ENCODE measurements at regions not wholly inside any gene's neighbourhood (a gene's known extent, or its start where the extent isn't known, plus 50 kb on each side); places are given as distances from the start of the nearest gene placed in this dataset.

GRCh38 chr4:33268776-33269175, 2548.6 kb downstream of the PCDH7 start:
- ChIA-PET CTCF (ENCODE audit: partially characterized antibody) (interaction anchor here (0.6 kb wide), 1 partner anchor 1514 kb away, joined by 3 read pairs; no protein-coding TSS in a partner anchor), POLR2A (ENCODE audit: partially characterized antibody) (no interaction called here)
- 92% methylated on average over 5 of the region's 5 CpGs; no CpG with 5 or more reads in 1 of the 2 experiments for WGBS, 2 experiments (ENCODE audit: extremely low coverage in 1 of 2, insufficient coverage in 1 of 2, insufficient read length in 1 of 2, insufficient replicate concordance in 2 of 2, low coverage in 1 of 2, low lambda C conversion rate in 2 of 2, missing lambda C conversion rate in 1 of 2)
- Histone ChIP-seq H2BK12ac (ENCODE audit: low read depth, low read length) (no peak overlapping the region), H3K4me1 (replicated peaks in 1 of 4; ENCODE audit: control insufficient read depth in 3 of 4, insufficient read depth in 4 of 4, low read length in 3 of 4) (no peaks in the 10 kb centered on the region), H3K36me3 (ENCODE audit: control insufficient read depth in 2 of 4, insufficient read depth in 4 of 4, low read length in 3 of 4) (no peaks in the 10 kb centered on the region), H2BK15ac (ENCODE audit: low read length) (no peak overlapping the region), H2BK120ac (replicated peaks; ENCODE audit: low read depth, low read length) (no peak overlapping the region), H3K4ac (replicated peaks; ENCODE audit: insufficient read length, low read depth, low read length) (no peak overlapping the region), H3K27me3 (replicated peaks in 1 of 4; ENCODE audit: control insufficient read depth in 3 of 4, extremely low read depth in 1 of 4, insufficient read depth in 3 of 4, low read length in 3 of 4) (no peaks in the 10 kb centered on the region), H2AFZ (ENCODE audit: low read length) (no peak overlapping the region), H2AK5ac (ENCODE audit: low read depth, low read length) (no peak overlapping the region), H3K18ac (ENCODE audit: extremely low read depth, low read length) (no peak overlapping the region), H3K14ac (ENCODE audit: insufficient read length) (no peak overlapping the region), H4K91ac (replicated peaks; ENCODE audit: insufficient read length, low read length) (no peak overlapping the region), H4K5ac (ENCODE audit: insufficient read length, low read depth, low read length) (no peak overlapping the region), H3K56ac (replicated peaks; ENCODE audit: insufficient read length, low read depth, low read length) (no peak overlapping the region), H3K4me3 (ENCODE audit: extremely low read depth in 1 of 4, insufficient read depth in 2 of 4, low read depth in 3 of 4, low read length in 4 of 4) (no peak overlapping the region), H3K79me1 (ENCODE audit: low read depth, low read length) (no peaks in the 10 kb centered on the region), H3K23ac (ENCODE audit: insufficient read length) (no peak overlapping the region), H3K9me3 (ENCODE audit: insufficient read depth in 2 of 2, low read depth in 1 of 2, low read length in 1 of 2) (no peaks in the 10 kb centered on the region), H4K20me1 (replicated peaks in 1 of 2; ENCODE audit: control insufficient read depth in 1 of 2, insufficient read depth in 2 of 2, low read length in 2 of 2) (no peaks in the 10 kb centered on the region), H3K23me2 (ENCODE audit: low read depth, low read length) (no peaks in the 10 kb centered on the region), H3K9ac (replicated peaks in 1 of 4; ENCODE audit: extremely low read depth in 1 of 4, low read depth in 3 of 4, low read length in 3 of 4) (no peak overlapping the region), H2BK5ac (ENCODE audit: low read depth, low read length) (no peak overlapping the region), H4K8ac (ENCODE audit: extremely low read depth, insufficient read depth, low read length) (no peak overlapping the region), H3K27ac (ENCODE audit: low read depth, low read length) (no peak overlapping the region), H3K4me2 (ENCODE audit: insufficient read depth in 1 of 2, low read depth in 2 of 2, low read length in 2 of 2) (no peak overlapping the region), H2BK20ac (ENCODE audit: low read length) (no peak overlapping the region), H3K79me2 (ENCODE audit: control insufficient read depth in 1 of 2, insufficient read depth in 2 of 2, low read length in 2 of 2) (no peaks in the 10 kb centered on the region)
- DNase-seq (ENCODE audit: low read depth in 1 of 2, low spot score in 2 of 2) = no peak
- FAIRE-seq = no peak
- TF ChIP-seq USF2 (IDR thresholded peaks at IDR 0.05; ENCODE audit: low read length) = no peak
- TF ChIP-seq PHF8 (conservative IDR thresholded peaks at IDR 0.05; ENCODE audit: low read depth, low read length) = no peak
- TF ChIP-seq RFX5 (IDR thresholded peaks at IDR 0.05; ENCODE audit: borderline replicate concordance, low read depth, low read length) = no peak
- no peak for TF ChIP-seq KDM5A (IDR thresholded peaks at IDR 0.05; ENCODE audit: low read length)
- TF ChIP-seq, protein P1, sequence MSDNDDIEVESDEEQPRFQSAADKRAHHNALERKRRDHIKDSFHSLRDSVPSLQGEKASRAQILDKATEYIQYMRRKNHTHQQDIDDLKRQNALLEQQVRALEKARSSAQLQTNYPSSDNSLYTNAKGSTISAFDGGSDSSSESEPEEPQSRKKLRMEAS (IDR thresholded peaks at IDR 0.05) = no peak
- no peak for TF ChIP-seq KDM1A (IDR thresholded peaks at IDR 0.05; ENCODE audit: borderline replicate concordance, low read length)
- TF ChIP-seq JUND (IDR thresholded peaks at IDR 0.05; ENCODE audit: low read length) = no peak
- no peak for TF ChIP-seq SRF (IDR thresholded peaks at IDR 0.05; ENCODE audit: low read depth, low read length)
- TF ChIP-seq POU5F1 (IDR thresholded peaks at IDR 0.05; ENCODE audit: low read depth, low read length) = no peak
- no peak for TF ChIP-seq SAP30 (IDR thresholded peaks at IDR 0.05; ENCODE audit: insufficient read depth, insufficient replicate concordance, low read length)
- TF ChIP-seq EGR1 (IDR thresholded peaks at IDR 0.05; ENCODE audit: borderline replicate concordance, low read depth, low read length) = no peak
- no peak for TF ChIP-seq TCF12 (IDR thresholded peaks at IDR 0.05; ENCODE audit: low read depth, low read length)
- TF ChIP-seq JUN (IDR thresholded peaks at IDR 0.05; ENCODE audit: low read depth, low read length) = no peak
- no peak for TF ChIP-seq EZH2 (IDR thresholded peaks at IDR 0.05; ENCODE audit: low read depth, low read length, severe bottlenecking)
